Inferior parietal cortex (tissue), 1 donor: ENCODE measurements at regions not wholly inside any gene's neighbourhood (a gene's known extent, or its start where the extent isn't known, plus 50 kb on each side); places are given as distances from the start of the nearest gene placed in this dataset.
"Not testable (repeated sequence)": the region's sequence is repeated elsewhere in the genome, so short reads cannot be mapped to it uniquely, and the experiment has no call there.

Experiments used
- DNase-seq: peaks from one replicate; pipeline ENCODE4 v3.0.0-alpha.2; 2016; ENCODE audit errors: extremely low spot score

DNA sequence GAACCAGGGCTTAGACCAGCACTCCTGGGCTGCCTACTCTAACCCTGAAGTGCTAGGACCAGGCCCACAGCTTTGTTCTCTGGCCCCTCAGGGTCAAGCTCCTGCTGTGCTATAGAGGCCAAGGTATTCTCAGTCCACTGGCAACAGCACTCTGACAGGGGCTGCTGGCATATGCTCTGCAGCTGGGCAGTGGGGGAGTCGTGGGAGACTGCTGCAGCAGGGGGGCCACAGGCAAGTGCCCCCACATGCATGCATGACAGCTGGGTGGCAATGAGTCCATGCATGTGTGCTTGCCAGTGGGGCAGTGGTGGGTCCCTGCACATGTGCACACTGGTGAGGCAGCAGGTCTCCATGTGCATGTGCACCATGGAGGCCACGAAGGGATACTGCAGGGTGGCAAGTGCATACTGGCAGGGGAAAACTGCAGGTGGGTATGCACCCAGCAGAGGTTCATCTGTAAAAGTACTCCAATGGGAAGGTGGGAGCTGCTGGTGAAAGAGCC, 364.9 kb upstream of the IRAK1BP1 start:
- no peak for DNase-seq

DNA sequence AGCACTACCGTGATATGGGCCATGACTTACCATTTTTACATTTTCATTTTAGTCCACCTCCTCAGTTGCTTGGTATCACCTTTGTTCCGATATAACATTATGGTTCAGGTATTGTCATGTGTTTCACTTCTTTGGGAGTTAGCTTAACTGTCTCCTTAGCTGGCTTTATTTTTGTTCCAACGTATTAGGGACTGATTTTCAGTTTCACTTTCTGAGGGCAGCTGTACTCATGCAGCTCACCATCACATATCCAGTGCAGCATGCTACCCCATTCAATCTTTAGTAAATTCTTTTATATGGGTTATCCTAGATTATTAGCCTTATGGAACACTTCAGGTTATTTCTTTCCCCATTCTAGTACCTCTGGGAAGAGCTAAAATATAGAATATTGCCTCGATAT, 362.2 kb upstream of the IRAK1BP1 start:
- no peak for DNase-seq

DNA sequence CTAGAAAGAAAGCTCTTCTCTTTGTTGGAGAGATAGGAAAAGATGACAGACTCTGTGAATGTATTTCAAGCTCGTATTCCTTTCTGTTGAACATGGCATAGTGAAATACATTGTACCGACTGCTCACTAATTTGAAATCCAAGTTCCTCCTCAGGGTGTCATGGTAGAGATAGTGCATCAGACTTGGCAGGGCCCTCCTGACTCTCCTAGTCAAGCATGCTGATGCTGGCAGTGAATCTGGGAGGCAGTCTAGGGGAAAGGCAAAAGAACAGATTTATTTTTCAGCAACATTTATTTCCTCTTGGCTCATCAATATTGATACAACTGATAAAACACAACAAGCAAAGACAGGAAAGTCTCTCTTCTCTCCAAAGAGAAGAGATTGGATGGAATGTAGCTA, 356.3 kb upstream of the IRAK1BP1 start:
- DNase-seq: no peak

DNA sequence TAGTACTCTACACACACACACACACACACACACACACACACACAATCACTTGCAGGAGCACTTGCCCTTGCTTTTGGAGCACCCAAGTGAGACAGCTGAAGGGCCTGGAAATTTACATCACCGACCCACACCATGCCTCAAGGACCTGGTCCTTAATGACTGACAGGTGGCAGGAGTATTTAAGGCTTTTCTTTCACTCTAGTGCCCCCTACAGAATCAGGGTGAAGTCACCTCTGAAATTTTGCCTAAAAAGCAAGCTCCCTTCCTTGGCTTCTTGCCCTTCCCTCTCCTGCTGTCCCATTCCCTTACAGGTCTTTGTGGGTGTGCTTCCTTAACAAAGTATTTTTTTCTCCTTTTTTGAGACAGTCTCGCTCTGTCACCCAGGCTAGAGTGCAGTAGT, 353.5 kb upstream of the IRAK1BP1 start:
- no peak for DNase-seq

DNA sequence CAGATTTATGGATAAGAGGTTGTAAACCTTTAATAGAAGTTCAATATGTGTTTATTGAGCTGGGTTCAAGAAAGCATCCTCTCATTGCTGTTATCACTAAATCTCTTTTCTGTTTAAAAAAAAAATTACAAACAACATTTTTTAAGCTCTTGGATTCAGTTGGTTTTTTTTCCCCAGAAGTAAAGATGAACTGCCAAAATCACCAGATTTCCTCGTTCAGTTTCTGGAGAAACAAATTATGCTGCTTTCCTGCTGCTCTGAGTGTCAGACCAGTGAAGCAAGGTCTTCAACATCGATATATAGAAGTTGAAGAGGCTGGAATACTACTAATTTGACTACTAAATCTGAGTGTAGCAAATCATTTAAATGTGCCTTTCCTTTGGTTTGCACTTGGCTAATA, 352.1 kb upstream of the IRAK1BP1 start:
- no peak for DNase-seq

DNA sequence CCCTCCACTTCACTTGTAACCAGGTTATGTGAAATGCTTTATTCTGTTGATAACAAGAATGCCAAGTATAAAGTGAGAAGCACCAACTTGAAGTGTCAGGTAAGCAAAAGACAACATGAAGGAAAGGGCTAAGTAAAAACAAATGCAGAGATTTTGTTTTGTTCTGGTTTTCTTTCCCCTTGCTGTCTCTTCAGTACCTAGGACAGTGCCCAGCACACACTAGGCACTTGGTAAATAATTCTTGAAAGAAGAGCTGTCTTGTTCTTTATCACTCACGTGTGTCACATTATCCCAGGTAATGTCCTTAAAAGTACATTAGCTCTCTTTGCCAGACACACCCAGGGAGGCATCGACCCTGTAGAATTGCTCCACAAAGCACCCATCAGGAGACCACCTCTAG, 350.0 kb upstream of the IRAK1BP1 start:
- no peak for DNase-seq

DNA sequence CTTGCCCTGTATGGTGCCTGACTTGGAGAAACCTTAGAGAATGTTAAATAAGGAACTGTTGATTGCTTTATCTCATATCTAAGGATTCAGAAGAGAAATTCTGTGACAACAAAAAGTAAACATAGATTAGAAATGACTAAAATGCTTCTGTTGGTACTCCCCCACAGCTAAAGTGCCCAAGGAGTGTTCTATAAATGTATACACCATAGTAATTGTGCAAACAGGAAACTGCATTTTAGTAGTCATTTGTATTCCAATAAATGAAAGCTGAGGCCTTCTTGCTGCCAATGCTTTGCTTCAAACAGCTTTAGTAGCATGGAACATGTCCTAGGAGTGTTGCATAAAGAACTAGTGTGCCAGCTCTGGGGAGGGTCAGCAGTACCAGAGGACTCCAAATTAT, 343.7 kb upstream of the IRAK1BP1 start:
- DNase-seq: no peak

DNA sequence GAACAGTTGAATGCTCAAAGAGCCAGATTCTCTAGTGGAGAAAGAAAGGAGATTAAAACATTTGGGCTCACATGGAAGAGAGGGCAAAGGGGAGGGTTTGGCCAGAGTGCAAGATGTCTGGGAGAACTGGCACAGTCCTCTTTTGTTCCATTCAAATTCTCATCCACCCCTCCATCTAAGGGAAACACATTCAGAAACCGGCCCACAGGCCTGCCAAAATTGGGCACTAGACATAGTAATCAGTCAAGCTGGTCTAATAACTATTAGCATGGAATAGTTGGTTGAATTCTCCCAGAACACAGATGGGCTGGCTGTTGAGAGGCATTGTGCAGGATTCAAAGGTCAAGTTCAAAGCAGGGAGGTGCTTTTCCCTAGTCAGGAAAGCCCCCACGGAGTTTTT, 341.4 kb upstream of the IRAK1BP1 start:
- DNase-seq: peak; percentile 4

DNA sequence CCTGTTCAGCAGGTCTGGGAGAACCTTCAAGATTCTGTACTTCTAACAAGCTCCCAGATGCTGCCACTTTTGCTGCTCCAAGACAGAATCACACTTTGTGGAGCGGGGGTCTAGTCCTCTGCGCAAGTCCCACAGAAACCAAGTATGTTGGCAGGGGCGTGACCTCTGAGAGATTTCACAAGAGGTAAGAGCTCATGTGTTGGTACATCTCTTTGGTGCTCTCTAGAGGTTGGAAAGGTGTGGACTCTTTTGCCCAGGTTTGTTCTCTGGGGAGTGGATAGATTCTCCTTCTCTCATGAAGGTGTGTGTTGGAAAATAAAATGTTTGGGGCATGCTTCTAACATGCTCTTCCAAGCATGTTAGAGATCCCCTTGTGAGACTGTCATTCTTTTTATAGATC, 340.9 kb upstream of the IRAK1BP1 start:
- DNase-seq: no peak

DNA sequence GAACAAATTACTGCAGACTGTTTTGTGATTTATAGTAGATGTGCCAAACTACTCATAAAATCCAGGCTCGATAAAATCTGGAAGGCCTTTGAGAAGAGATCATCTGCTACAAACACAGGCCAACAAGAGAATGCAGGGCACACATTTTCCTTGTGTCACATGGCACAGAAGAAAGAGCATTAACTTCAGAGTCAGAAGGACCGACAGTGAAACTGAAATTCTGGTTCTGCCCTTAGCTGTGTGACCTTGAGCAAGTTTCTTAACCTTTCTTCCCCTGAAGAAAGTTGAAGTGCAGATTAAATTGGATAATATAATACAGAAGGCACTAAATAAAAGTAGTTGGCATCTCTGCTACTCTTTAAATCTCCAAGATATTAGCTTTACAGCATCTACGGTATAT, 338.4 kb upstream of the IRAK1BP1 start:
- no peak for DNase-seq

DNA sequence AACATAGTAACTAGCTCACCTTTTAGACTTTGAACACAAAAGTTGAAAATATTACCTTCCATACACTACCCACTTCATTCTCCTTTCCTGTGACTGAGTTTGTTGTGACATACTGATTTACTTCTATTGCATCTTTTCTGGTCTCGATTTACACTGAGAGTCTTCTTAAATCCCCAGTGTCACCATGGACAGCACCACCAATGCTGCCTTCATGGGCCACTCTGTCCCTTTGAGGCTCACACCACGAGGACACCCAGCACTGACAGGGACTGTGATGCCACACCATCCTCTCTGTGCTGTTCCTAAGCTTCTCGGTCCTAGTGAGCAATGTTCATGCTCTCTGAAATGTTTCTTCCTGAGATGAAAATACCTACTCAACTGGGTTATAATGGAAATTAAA, 337.1 kb upstream of the IRAK1BP1 start:
- no peak for DNase-seq

DNA sequence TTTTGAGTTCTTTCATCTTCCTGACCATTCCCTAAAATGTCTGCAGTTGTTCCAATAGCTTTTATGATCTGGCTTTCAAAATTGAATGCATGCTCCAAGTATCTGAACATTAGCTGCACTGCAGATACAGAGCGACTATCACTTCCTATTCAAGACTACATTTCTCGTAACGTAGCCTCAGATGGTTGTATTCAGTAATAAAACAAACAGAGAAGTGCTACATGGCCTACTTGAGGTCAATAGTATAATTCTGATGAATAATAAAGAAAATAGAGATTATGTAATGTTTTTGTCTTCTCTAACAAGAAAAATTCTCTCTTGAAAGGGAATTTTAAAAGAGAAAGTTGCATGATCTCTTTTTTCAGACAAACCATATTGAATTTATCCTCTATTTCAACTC, 333.9 kb upstream of the IRAK1BP1 start:
- no peak for DNase-seq

DNA sequence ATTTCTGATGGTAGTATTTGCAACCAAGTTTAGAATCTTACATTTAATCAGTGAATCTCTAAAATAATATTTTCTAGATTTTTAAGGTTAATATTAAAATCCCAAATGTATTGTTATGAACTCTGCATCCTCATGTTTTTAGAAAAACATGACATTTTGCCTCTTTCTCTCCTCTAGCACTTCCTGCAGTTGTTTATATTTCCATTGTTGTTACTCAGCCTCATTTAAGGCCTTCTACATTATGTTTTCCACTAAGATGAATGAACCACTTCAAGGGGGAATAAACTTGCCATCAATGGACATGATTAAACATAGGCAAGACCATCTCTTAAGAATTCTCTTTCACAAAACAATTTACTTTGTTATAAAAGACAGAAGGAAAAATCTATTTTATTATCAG, 333.5 kb upstream of the IRAK1BP1 start:
- no peak for DNase-seq

DNA sequence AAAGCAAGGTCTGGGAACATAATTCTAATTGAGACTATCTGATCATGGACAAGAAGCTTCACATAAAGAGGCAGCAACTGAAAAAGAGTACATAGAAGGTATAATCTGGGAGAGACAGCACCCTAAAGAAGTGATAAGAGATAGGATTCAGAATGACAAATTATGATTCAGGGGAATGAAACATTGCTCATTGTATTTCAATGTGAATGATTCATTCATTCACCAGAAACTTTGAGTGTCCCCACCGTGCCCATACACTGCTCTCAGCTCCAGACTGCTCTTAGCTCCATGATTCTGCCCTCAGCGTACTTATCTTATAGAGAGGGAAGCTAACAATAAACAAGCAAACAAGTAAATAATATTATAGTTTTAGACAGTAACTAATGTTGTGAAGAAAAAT, 329.3 kb upstream of the IRAK1BP1 start:
- DNase-seq: no peak

DNA sequence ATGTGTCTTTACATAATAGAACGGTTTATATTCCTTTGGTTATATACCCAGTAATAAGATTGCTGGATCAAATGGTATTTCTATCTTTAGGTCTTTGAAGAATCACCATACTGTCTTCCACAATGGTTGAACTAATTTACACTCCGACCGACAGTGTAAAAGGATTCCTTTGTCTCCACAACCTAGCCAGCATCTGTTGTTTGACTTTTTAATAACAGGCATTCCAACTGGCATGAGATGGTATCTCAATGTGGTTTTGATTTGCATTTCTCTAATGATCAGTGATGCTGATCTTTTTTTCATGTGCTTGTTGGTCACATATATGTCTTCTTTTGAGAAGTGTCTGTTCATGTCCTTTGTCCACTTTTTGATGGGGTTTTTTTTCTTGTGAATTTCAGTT, 319.7 kb upstream of the IRAK1BP1 start:
- not testable (repeated sequence) for DNase-seq

DNA sequence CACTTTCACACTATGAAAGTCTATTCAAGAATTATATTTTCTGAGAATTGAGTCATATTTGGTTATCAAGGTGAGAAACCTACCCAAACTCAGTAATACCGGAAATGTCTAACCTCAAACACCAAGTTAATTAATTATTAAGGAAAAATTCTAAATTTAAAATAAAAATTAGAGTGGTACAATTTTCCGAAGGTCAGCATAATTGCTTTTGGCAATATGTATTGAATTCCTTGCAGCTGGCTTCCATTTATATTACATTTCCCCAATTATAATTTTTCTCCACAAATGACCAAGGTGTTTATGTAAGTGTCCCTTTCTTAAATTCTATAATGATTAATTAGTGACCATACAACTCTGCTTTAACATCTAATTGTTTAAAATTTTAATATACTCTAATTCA, 316.0 kb upstream of the IRAK1BP1 start:
- DNase-seq: no peak

DNA sequence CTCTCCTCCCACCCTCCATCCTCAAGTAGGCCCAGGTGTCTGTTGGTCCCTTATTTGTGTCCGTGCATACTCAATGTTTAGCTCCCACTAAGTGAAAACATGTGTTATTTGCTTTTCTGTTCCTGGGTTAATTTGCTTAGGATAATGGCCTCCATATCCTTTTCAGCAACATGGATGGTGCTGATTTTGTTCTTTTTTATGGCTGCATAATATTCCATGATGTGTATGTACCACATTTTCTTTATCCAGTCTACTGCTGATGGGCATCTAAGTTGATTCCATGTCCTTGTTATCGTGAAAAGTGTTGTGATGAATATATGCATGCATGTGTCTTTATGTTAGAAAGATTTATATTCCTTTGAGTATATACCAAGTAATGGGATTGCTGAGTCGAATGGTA, 314.9 kb upstream of the IRAK1BP1 start:
- DNase-seq: no peak

DNA sequence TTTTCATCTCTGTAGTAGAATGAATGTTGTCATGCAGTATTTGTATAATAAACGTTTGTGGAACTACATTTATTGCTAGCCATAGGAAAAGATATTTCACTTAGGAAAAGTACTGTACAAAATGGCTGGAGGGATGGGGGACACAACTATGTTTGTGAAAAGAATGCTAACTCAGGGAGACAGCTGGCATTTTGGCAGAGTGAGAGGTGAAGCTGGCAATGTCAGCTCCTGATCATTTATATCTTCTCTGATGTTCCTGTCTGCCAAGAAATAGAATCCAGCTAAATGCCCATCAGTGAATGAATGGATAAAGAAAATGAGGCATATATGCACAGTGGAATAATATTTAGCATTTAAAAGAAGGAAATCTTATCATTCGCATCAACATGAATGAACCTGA, 313.0 kb upstream of the IRAK1BP1 start:
- DNase-seq: no peak

DNA sequence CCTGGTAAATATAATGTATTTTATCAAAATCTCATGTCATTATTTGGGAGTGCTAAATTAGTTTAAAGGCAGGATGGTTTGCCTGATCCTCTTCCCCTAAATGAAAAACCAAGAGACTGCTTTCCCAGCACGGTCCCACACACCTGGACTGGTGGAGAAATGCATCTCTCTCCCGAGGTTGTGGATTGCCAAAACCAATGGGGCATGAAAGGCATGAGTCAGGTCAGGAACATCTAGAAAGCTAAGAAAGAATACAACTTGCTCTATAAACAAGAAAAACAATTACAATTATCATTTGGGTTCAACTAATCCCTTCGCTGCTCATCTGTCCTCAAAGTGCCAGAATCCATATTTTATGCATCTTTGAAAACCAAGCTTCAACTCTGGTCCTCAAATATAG, 308.3 kb upstream of the IRAK1BP1 start:
- DNase-seq: no peak

DNA sequence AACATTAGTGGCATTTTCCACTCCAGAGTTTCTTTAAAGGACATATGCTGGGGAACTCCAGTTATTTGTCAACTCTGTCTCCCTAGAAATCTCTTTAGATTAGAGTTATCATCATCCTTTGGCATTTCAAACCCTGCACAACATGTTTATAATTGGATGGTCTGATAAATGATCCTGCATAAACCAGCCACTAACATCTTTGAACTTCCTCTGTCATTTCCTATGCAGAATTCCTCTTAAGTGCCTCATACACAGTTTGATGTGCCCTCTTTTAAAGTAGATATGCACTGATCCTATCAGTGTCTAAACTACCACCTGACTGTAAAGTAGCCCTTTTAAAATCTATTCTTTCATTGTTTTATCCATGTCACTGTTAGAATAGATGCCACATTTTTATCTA, 306.3 kb upstream of the IRAK1BP1 start:
- no peak for DNase-seq

DNA sequence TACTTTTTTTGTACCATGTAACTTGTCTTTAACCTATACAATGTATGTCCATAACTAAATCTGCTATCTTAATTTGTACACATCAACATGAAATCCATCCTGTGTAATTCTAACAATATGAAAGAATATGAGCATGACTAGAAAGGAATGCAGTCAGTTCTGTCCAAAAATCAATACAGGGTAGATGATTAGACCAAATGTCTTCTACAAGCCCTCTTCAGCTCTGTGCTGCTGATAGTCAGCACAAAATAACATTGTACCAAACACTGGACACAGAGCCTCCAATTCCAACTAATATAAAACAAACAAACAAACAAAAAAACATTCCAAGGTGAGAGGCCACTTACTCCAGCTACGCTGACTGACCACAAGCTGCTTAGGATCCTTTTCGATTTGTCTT, 301.4 kb upstream of the IRAK1BP1 start:
- no peak for DNase-seq

DNA sequence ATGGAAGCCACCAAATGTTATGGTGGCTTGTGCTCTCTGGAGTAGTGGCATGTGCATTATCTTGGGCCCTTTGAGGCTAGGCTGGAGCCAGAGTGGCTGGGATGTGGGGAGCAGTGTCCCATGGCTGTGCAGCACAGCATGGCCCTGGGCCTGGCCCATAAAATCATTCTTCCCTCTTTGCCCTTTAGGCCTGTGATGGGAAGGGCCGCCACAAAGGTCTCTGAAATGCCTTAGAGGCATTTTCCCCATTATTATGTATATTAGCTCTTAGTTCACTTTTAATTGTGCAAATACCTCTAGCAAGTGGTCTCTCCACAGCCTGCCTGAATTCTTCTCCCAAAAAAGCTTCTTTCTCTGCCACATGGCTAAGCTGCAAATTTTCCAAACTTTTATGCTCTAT, 297.3 kb upstream of the IRAK1BP1 start:
- DNase-seq: no peak

DNA sequence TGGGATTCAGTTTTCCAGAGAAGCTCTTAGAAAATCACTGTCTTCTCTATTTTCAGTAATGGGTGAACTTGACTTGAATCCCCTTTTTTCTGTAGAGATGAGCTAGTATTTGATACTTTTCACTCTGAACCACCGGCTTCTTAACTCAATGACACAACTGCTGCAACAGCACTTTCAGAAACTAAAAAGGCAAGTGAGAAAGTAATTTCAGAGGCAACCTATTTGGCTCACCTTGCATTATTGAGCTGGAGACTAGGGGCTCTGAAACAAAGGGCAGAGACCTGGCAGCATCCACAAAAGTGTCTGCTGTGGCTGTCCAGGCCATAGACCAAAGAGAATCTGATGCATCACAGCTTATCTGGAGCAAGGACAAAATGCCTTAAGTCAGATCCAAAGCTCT, 289.8 kb upstream of the IRAK1BP1 start:
- no peak for DNase-seq

DNA sequence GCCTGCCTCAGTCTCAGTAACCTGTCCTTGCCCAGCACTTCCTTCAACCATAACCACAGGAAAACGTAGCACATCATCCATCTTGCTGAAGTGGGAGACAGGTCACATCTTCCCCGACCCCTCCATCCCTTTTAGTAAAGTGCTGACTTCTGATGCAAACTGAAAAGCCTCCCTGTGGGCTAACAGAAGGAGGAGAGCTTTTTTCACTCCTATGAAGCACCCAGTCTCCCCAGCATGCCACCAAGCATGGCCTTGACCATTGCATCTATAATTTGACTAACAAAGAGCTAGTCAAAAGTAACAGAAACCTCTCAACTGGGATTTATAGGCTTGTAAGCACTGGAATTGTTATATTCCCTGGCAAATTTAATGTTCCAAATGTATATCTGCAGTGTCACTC, 288.9 kb upstream of the IRAK1BP1 start:
- no peak for DNase-seq

DNA sequence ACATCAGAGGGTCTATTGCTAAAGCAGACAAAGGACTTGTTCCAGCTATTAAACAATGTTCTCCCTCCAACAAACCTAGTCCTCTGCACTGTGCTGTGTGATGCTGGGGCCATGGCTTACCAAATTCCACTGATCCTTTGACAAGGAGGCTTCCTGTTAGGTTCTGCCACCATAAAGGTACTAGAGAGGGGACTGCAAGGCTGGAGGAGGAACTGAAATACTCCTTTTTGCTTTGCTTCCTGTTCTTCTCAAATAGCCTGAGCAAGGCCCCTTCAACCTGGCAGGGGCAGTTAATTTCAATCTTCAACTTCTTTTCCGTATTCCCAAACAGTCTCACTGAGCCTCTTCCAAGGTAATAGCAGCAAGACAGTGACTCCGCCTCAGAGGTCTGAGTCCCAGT, 286.4 kb upstream of the IRAK1BP1 start:
- no peak for DNase-seq
